ENCODE measurements at regions not wholly inside any gene's neighbourhood (a gene's known extent, or its start where the extent isn't known, plus 50 kb on each side); places are given as distances from the start of the nearest gene placed in this dataset.

- TF ChIP-seq, protein P1, sequence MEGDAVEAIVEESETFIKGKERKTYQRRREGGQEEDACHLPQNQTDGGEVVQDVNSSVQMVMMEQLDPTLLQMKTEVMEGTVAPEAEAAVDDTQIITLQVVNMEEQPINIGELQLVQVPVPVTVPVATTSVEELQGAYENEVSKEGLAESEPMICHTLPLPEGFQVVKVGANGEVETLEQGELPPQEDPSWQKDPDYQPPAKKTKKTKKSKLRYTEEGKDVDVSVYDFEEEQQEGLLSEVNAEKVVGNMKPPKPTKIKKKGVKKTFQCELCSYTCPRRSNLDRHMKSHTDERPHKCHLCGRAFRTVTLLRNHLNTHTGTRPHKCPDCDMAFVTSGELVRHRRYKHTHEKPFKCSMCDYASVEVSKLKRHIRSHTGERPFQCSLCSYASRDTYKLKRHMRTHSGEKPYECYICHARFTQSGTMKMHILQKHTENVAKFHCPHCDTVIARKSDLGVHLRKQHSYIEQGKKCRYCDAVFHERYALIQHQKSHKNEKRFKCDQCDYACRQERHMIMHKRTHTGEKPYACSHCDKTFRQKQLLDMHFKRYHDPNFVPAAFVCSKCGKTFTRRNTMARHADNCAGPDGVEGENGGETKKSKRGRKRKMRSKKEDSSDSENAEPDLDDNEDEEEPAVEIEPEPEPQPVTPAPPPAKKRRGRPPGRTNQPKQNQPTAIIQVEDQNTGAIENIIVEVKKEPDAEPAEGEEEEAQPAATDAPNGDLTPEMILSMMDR (conservative IDR thresholded peaks at IDR 0.05 in 1 of 2, IDR thresholded peaks at IDR 0.05 in 1 of 2; ENCODE audit: extremely low read depth in 1 of 2, insufficient read depth in 1 of 2, low read depth in 1 of 2, low read length in 2 of 2): no peak
- TF ChIP-seq EZH2 (IDR thresholded peaks at IDR 0.05; ENCODE audit: borderline replicate concordance, low read length): no peak
Measured at GRCh38 chrX:14209034-14209433, 179.3 kb upstream of the GEMIN8 start.

Measured in mammary epithelial cell (primary cell).